T-helper 2 cell treated with Interferon-gamma antibody and Interleukin-4, amounts not matched to agents 100 ng/mL and 5 ng/mL, for 36 hours (primary cell): ENCODE measurements at regions not wholly inside any gene's neighbourhood (a gene's known extent, or its start where the extent isn't known, plus 50 kb on each side); places are given as distances from the start of the nearest gene placed in this dataset.

Source experiments
- intact Hi-C: fragments of 100-400 bp; cut with micrococcal nuclease; formaldehyde crosslinking; loops from one replicate; pipeline ENCODE4 v1.15.1; 2023

DNA sequence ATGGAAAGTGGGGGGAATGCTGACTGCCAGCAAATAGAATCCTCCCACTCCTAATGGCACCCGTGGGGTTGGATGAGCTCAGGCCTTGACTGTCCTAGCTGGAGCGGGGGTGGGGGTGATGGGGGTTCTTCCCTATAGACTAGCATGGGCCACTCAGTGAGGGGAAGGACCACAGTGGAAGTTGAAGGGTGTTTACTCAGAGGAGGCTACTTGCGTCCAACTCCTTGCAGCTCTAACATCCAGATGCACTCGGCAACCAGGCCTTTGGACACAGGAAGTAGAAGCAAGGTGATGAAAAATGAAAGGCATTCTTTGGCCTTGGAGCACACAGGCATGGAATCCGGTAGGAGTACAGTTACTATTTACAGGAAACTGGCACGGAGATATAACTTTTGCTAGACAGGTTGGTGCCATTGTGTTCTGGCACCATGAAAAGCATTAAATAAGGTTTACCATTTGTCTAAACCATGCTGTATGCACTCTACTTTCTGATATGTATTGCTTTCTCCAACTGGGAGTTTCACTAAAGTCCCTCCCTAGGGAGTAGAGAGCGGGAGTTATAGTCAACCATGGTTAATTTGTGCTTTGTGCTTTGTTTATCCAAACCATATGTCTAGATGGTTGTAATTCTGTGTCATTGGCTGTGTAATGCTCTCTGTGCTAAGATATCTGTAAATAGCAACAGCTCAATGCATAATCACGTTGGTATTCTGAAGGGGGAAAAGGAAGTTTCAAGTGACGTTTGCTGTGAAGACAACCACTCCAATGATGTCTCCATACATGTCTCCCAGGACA is 125.3 kb downstream of the TSHZ3 start:
- intact Hi-C loops, result no loop called here

DNA sequence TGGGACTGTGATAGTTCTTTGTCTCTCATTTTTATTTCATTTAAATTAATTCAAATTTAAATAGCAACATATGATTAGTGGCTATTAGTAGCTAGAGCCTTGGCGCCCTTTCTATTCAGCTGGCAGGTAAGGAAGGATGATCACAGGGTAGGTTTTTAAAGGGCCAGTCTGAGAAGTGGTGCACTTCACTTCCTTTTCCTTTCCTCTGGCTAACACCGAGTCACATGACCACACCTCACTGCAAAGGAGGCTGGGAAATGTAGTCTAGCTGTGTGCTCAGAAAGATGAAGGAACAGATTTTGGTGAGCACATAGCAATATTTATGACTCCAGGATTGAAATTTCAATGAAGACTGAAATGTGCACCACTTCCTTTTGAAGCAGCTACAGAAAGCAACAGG is 128.7 kb downstream of the TSHZ3 start:
- intact Hi-C loops, result no loop called here

DNA sequence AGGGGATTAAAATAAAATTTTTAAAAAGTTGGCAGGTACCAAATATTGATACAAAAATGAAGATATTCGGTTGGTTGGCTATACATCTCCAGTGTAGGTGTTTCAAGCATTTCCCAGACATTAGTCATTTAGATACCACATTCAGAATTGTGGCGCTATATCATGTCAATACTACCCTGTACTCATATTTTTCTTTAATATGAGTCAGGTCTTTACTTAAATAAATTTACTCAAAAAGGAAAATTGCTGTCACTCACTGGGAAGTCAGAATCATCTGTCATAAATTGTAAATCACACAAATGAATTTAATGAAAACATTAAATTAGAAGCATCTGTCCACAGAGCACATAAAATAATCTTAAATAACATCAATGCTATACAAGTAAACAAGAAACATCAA is 134.2 kb downstream of the TSHZ3 start:
- intact Hi-C loops, result loop anchor here (5.0 kb wide), 3 partner anchors 137 to 2003 kb away; partner anchors contain the start of genes ANKRD27, RGS9BP and UQCRFS1

DNA sequence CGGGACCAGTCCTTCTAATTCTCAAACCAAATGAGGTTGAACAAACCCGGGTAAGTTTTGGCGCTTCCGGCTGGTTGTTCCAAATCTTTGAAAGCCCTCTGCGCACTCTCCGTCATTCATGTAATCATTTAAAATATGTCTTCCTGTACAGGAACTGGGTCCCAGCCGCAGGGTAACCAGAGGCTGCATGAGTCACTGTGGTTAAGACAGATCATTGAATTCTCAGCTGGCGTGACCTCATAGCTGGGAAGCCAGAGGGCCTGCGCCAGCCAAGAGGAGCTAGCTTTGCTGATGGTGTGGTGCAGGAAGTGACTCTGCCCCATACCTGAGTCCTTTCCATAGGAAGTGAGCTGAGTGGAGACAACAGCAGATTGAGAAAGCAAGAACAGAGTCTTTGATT is 135.2 kb downstream of the TSHZ3 start:
- intact Hi-C loops, result loop anchor here (5.0 kb wide), 3 partner anchors 138 to 2002 kb away; partner anchors contain the start of genes ANKRD27, RGS9BP and UQCRFS1

DNA sequence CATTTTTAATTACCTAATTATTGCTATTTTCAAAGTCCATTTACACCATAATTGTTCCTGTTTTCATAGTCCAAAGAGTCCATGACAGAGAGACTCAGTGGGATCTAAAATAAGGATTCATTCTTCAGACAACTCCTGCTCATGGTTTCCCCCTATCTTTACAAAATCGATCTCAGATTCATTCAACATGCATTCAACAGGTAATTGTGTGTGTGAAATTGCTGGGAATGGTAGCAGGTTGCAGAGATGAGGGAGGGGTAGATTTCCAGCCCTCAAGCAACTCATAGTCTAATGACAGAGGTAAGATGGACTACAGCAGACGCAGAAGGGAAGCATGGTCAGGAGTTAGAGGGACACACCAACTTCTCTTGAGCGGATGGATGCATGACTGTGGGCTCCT is 138.1 kb downstream of the TSHZ3 start:
- intact Hi-C loops, result loop anchor here (5.0 kb wide), 3 partner anchors 141 to 1999 kb away; partner anchors contain the start of genes ANKRD27, RGS9BP and UQCRFS1

DNA sequence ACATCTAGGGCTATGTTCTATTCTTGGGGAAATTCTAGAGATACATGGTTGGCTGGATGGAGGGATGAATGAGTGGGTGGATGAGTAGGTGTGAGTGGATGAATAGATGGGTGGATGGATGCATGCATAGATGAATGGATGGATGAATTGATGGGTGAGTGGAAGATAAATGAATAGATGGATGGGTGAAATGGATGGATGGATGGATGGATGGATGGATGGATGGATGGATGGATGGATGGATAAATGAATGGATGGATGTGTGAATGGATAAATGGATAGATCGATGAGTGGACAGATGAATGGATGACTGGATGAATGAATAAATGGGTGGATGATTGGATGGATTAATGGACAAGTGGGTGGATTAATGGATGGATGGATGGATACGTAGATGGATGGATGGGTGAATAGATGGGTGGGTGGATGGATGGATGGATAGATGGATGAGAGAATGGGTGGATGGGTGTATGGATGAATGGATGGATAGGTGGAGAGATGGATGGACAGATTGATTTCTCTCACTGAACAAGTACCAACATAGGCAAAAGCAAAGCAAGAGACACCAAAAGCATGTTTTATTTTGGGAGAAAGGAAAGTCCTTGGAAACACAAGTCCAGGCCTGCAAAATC is 143.2 kb downstream of the TSHZ3 start:
- intact Hi-C loops, result no loop called here

DNA sequence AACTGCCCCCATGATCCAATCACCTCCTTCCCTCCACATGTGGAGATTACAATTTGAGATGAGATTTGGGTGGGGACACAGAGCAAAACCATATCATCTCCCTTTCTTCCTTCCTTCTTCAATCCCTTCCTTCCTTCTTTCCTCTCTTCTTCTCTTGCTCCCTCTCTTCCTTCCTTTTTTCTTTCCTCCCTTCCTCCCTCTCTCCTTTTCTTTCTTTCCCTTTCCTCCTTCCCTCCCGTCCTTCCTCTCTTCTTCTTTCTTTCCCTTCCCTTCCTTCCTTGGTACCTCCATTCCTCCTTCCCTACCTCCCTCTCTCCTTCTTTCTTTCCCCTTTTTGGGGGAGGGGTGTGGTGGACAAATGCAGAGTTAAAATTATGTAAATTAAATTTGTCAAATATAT is 145.1 kb downstream of the TSHZ3 start:
- intact Hi-C loops, result no loop called here

DNA sequence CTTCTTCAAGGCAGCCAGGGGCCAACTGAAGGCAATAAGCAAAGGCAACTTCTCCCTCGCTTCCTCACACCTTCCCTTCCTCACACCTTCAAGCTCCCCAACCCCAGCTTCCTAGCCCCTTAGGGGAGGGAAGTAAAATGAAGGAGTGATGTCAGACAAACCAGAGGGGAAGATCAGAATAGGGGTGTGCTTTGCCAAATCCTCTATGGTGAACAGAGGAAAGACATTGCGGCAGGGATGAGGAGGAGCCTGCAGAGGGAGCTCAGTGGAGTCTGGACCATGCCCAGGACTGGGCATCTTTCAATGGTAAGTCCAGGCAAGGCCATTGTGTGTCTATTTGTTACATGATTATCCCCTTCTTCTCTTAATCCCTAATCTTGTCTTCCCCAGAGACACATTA is 164.0 kb downstream of the TSHZ3 start:
- intact Hi-C loops, result no loop called here

DNA sequence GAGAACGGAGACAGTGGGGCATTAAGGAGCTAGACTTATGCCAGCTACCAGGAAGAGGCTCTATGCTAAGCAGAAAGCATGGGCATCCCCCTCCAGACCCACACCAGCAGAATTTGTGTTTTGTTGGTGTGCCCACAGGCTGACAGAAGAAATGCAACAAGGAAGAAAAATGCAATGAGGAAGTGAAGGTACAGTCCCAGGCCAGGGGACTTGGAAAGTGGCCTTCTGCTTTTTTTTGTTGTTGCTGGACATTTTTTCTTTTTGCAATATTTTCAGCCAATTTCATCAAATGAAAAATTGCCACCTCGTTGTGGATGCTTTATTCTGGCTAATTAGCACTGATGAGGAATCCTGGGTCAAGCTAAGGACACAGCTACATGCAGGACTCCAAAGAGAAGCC is 167.7 kb downstream of the TSHZ3 start:
- intact Hi-C loops, result no loop called here

DNA sequence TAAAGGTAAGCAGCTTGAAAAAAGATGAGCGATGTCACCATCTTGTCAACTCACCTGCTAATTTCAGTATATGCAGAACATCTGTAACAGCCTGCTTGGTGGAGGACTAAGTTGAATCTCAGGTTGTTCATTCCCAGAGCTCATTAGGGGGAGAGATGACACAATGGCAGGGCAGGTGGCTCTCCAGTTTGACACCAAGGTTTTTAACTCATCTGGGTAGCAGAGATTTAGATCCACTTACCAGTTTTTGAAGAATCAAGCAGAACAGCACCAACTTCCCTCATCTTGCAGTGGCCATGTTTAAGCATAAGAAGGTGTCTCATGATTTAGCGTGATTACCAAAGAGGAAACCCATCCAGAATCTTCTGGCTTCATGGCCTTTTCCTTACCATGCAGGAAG is 168.3 kb downstream of the TSHZ3 start:
- intact Hi-C loops, result no loop called here

DNA sequence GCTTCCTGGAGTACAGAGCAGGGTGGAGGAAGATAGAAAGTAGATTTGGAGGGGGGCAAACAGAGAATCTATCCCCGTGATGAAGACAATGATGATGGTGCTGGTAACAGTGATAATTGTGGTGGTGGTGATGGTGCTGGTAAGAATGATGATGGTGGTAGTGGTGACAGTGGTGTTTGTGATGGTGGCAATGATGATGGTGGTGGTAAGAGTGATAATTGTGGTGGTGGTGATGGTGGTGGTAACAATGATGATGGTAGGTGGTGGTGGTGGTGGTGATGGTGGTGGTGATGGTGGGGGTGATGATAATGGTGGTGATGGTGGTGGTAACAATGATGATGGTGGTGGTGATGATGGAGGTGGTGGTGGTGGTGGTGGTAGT is 169.8 kb downstream of the TSHZ3 start:
- intact Hi-C loops, result no loop called here

DNA sequence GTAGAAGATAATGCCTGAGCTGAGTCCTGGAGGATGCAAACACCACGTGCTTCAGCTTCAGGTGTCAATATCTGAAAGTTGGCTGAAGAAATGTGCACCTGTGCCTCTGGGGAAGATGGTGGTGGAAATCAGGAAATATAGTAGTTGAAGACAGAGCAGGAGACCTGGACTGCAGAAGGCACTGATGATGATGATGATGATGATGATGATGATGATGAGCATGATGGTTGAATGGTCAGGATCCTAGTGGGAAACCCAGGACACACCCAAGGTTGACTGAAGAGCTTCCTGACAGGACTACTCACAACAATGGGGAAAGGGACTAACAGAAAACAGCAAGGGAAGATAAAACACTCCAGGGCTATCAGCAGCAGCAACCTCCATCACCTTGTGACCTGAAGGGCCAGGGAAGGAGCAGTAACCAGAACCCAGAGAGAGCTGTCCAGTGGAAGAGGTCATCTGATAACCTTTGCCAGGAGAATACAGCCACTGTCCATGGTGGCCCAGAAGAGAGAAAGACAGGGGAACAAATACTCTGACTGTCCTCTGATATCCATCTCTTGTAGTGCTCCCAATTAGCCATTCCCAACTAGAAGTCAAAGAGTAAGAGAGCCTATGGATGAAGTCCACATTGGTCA is 170.3 kb downstream of the TSHZ3 start:
- intact Hi-C loops, result no loop called here

DNA sequence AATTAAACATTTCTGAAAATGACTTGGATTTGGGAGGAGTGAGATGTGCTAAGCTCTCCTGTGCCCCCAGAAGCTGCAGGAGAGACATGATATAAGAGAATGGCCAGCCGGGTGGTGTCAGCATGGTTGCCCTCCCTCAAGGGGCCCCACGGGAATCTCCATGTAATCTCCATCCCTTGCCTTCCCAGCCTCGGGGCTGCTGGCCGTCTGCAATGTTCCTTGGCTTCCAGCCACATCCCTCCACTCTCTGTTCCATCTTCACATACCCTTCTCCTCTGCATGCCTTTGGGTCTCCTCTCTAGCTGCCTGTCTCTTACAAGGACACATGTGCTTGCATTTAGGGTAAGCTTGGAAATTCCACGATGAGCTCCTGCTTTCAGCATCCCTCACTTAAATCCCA is 172.0 kb downstream of the TSHZ3 start:
- intact Hi-C loops, result no loop called here

DNA sequence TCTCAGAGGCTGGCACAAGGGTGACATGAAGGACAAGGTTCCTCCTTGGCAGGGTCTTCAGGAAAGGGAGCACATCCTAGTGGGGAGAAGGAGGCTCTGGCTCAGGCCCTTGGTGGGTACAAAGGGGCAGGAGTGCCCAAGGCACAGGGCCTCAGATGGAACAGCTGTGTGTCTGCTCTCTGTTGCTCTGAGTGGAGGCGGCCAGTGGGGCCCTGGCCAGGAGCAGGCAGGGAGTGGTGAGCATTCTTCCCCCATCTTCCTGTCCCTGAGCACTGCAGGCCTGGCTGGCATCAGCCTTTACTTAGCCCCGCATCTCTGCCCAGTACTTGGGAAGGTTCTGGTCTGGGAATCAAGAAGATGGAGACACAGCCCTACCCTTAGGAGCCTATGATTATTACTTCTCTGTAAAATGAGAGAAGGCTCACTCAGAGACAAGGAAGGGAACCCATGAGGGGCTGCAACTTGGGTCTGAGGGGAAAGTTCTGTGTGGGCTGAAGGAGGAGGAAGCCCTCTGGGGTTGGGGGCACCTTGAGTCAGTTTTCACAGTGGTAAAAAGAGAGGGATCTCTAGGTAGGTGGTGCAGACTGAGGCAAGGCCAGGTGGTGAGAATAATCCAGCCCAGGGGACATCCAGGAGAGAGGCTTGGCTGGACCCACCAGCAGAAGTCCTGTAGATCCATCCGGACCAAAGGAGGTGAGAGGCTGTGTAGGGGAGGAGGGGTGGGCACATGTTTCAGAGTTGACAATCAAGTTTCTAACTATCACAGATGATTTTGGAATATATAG is 173.5 kb downstream of the TSHZ3 start:
- intact Hi-C loops, result no loop called here

DNA sequence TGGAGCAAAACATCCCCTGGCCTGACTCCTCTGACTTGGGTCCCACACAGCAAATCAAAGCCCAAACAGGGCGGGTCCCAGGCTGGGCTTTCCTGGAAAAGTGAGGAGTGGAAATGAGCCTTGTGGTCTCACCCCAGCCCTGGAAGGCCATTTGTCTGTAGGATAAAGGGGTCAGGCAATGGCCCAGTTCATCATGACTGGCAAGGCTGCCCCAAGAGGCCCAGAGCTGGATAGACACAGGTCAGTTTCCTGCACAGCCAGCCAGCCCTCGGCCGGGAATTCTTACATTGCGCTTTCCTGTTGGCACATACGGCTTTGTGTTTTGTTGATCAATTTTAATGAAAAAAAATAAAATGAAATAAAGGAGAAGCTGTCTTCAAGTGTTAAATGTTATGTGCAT is 174.3 kb downstream of the TSHZ3 start:
- intact Hi-C loops, result no loop called here

DNA sequence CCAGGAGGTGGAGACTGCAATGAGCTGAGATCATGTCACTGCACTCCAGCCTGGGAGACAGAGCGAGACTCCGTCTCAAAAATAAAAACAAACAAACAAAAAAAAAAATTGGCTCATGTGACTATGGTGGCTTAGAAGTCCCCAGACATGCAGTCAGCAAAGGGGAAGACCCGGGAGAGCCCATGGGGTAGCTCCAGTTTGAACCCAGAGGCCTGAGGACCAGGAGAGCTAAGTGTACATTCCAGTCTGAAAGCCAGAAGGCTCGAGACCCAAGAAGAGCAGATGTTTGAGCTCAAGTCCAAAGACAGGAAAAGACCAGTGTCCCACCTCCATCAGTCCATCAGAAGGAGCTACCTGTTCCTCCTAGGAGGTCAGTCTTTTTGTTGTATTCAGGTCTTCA is 175.2 kb downstream of the TSHZ3 start:
- intact Hi-C loops, result no loop called here

DNA sequence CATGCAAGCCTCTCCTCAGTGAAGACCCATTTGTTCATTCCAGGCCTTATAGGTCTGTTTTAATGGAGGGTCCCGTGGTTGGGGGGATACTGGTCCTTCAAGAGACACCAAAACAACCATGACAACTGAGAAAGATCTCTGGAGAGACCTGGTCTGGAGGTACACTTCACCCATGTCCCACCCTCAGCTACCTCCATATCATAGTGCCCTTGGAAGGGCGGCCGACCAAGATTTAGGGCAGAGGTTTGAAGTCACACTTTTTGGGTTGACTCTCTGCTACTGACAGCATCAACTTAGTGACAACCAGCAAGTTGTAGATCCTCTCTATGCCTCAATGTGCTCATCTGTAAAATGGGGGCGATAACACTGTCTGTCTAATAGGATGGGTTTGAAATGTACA is 177.3 kb downstream of the TSHZ3 start:
- intact Hi-C loops, result no loop called here

DNA sequence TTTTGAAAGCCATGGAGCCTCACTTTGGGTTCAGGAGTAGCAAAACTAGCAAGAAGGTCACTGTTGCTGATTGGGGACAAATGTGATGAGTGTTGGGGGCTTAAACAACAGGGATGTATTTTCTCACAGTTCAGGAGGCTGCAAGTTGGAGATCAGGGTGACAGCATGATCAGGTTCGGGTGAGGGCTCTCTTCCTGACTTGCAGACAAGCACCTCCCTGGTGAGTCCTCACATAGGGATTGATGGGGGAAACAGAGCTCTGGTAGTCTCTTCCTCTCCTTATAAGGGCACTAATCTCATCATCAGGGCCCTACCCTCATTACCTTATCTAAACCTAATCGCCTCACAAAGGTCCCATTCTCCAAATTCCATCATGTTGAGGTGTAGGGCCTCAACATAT is 179.2 kb downstream of the TSHZ3 start:
- intact Hi-C loops, result no loop called here

DNA sequence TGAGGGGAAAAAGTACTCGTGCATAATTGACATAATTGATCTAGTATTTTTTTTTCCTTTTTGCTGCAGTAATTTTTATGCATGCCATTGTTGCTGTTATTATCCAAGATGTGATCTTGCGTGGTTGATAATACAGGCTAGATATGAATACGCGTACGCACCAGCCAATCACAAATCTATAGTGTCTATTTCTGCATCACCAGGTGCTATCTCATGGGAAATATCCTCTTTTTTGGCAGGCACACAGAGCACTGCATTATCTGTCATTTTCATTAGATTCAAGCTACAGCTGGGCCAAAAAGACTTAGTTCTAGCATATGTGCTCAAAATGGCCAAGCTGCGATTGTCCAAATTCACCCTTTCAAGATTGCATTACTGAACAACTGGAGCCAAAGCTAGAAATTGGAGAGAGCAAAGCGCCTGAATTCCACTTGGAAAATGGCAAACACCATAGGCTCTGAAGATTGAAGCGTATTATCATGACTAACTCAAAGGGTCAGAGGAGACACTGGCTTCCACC is 181.1 kb downstream of the TSHZ3 start:
- intact Hi-C loops, result no loop called here

DNA sequence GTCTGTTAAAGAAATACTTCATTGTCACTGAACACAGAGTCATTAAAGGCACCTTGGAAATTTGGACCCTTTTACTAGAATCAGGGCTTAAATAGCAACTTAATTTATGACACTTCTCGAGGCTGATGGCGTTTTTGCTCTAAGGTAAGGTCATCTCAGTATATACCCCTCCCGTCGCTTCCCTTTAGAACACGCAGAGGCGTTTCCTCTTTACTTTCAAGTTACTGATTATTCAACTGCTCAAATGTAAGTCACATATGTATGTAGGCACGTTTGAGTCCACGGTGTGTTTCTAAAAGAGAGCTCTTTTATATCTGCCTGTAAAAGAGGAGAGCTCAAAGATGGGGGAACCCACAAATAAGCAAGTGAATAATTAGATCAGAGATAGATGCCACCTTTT is 181.5 kb downstream of the TSHZ3 start:
- intact Hi-C loops, result no loop called here

DNA sequence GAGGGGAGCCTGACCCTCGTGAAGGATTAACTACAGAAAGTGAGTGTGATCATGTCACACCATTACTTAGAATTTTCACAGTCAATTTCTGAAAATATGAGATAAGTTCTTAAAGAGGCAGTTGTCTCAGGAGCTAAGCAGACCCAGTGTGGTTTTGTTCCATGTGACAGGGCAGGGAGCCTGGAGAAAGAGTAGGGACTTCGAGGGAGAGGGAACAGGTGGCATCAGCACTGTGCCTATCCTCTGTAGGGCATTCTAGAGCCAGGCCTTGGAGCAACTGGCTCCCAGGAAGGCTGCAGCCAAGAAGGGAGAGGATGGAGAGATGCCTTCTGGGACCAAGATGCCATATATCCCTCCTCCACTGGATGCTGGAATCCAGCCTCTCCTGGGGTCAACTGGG is 183.0 kb downstream of the TSHZ3 start:
- intact Hi-C loops, result no loop called here
